GM12872 (cell line): ENCODE measurements at regions not wholly inside any gene's neighbourhood (a gene's known extent, or its start where the extent isn't known, plus 50 kb on each side); places are given as distances from the start of the nearest gene placed in this dataset.

Source experiments
- TF ChIP-seq, protein P1 (sequence below): IDR thresholded peaks from 3 replicates; pipeline ENCODE4 v1.5.1; 2011; ENCODE audit warnings: low read depth, mild to moderate bottlenecking, low read length, moderate library complexity; ENCODE audit not compliant: insufficient read depth

DNA sequence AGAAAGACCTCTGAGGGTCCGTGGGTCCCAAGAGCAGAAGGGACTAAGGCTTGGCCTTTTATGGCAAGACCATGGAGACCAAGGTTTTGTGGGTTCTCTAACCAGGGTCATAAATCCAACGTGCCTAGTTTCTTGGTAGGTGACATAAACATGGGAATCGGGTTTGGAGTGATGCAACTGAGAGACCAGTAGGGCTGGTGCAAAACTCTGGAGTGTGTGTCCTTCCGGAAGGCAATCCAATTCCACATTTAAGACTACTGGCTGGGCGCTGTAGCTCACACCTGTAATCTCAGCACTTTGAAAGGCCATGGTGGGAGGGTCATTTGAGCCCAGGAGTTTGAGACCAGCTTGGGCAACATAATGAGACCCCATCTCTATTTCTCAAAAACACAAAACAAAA lies 116.5 kb upstream of the ARG1 start:
- TF ChIP-seq, protein P1, sequence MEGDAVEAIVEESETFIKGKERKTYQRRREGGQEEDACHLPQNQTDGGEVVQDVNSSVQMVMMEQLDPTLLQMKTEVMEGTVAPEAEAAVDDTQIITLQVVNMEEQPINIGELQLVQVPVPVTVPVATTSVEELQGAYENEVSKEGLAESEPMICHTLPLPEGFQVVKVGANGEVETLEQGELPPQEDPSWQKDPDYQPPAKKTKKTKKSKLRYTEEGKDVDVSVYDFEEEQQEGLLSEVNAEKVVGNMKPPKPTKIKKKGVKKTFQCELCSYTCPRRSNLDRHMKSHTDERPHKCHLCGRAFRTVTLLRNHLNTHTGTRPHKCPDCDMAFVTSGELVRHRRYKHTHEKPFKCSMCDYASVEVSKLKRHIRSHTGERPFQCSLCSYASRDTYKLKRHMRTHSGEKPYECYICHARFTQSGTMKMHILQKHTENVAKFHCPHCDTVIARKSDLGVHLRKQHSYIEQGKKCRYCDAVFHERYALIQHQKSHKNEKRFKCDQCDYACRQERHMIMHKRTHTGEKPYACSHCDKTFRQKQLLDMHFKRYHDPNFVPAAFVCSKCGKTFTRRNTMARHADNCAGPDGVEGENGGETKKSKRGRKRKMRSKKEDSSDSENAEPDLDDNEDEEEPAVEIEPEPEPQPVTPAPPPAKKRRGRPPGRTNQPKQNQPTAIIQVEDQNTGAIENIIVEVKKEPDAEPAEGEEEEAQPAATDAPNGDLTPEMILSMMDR: no peak

DNA sequence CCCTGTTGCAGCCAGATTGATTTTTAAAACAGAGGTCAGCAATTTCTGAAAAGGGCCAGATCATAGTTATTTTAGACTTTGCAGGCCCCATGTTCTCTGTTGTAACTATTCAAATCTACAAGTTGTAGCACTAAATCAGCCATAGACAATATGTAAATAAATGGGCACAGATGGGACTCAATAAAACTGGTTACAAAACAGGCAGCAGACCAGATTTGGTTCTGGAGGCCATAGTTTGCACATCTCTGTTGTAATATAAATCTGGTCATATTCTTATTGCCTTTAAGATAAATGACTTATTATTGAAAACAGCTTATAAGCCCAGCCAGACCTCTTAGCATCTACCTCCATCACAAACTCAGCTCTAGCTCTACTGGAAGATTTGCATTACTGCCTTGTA lies 114.0 kb upstream of the ARG1 start:
- TF ChIP-seq, protein P1: no peak

DNA sequence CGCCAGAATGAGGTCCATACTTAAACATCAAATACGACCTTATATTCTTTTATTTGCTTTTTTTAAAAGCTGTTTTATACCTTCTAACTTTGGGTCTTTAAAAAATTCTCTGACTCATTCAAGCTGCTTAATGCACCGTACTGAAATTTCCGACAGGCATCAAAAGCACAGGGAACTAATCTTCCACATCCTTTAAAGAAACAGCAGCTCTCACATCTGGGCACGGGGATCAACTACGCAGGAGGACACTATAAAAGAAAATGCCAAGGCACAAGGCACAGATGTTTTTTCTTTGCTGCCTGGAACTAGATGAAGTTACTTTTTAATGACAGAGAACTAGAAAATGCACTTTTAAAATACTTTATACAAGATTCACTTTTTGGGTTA lies 112.4 kb upstream of the ARG1 start:
- TF ChIP-seq, protein P1: no peak

DNA sequence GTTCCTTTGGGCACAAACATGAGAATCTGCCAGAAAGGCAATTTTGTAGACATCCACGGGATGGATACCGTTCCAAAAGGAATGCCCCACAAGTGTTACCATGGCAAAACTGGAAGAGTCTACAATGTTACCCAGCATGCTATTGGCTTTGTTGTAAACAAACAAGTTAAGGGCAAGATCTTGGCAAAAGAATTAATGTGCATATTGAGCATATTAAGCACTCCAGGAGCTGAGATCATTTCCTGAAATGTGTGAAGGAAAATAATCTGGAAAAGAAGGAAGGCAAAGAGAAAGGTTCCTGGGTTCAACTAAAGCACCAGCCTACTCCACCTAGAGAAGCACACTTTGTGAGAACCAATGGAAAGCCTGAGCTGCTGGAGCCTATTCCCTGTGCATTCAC lies 103.9 kb upstream of the ARG1 start:
- TF ChIP-seq, protein P1: no peak

DNA sequence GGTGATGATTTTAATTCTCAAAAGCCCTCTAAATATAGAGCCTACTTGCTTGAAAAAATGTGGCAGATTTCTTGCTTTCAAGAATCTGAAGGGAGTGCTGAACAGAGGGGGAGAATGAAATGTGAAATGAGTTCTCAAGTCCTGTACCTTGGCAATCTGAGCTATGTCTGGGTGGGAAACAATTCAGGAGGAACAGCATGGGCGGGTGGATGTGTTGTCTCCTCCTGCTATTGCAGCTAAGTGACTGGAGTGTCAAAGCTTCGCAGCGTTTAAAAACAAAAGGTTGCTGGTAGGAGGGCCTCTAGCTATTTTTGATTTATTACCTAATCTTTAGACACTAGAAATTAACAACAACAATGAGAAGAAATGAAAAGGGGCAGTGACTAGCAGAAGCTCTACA lies 102.5 kb upstream of the ARG1 start:
- TF ChIP-seq, protein P1: no peak

DNA sequence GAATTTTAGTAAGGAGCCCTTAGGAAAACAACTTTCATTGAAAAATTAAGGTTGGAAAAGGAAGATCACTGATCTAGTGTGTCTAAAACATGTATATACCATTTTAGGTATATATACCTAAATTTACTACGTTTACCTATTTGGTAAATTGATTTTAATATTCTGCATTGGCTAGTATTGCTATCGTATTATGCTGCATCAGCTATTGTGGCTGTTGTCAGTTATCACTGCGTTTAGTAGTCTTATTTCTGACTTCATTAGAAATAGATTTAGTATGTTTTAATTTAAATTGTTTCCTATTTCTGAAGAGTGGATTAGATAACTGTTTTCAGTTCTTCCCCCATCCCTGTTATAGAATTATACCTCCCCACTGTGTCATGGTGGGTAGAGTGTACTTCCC lies 101.7 kb upstream of the ARG1 start:
- TF ChIP-seq, protein P1: no peak

DNA sequence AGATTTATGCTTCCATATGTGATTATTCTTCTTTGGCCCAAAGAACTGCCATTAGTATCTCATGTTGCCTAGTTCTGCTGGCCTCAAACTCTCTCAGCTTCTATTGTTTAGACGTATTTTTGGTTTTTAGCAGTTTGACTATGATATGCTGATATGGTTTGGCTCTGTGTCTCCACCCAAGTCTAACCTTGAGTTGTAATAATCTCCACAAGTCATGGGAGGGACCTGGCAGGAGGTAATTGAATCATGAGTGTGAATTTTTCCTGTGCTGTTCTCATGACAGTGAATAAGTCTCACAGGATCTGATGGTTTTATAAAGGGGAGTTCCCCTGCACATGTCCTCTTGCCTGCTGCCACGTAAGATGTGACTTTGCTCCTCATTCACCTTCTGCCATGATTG lies 96.7 kb upstream of the ARG1 start:
- TF ChIP-seq, protein P1: no peak

DNA sequence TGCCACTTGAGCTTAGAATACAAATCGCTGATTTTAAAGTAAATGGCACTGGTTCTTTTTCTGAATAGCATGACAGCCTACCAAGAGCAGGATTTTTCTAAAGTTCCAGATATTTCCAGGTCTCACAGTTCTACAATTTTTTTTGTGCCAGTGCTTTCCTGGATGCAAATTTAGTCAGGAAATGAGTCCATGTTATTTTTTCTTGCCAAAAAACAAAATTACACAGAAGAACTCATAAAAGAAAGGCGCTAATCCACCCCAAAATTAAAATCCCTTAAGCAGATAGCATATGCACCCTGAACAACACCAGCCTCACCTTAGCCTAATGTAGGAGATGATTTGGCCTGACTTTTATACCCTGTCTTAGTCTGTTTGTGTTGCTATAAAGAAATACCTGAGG lies 86.4 kb upstream of the ARG1 start:
- TF ChIP-seq, protein P1: no peak
